ENCODE measurements at regions not wholly inside any gene's neighbourhood (a gene's known extent, or its start where the extent isn't known, plus 50 kb on each side); places are given as distances from the start of the nearest gene placed in this dataset.

GRCh38 chr18:45122506-45122905 is 441.8 kb downstream of the SETBP1 start:
- no peak for TF ChIP-seq POLR2AphosphoS5 (IDR thresholded peaks at IDR 0.05; ENCODE audit: low read depth, low read length)
- no peak for TF ChIP-seq CTCF (IDR thresholded peaks at IDR 0.05)

Data from Panc1 (cell line).